Natural killer cell (primary cell): ENCODE measurements at regions not wholly inside any gene's neighbourhood (a gene's known extent, or its start where the extent isn't known, plus 50 kb on each side); places are given as distances from the start of the nearest gene placed in this dataset.

Source experiments
- ATAC-seq, 3 donors: fragments of 150-1000 bp in 2 of 3; fragments of 200-7000 bp in 1 of 3; cut with Tn5 transposase; 1 replicate in 1 of 3; 2 replicates in 2 of 3; pipeline ENCODE4 v1.10.0; 2021; ENCODE audit warnings: mild to moderate bottlenecking in 2 of 3, moderate library complexity in 2 of 3
- DNase-seq, 2 donors: peaks; one replicate each; pipeline versions ENCODE4 v3.0.0 to v3.0.0-alpha.2; 2013 to 2021; ENCODE audit warnings: mixed read lengths in 1 of 2
- H3K27ac ChIP-seq: one replicate; pipeline ENCODE4 v1.5.1; 2013; ENCODE audit warnings: mild to moderate bottlenecking, low read length
- H3K27me3 ChIP-seq: one replicate; pipeline ENCODE4 v1.6.1; 2013; ENCODE audit warnings: low read length; ENCODE audit not compliant: control insufficient read depth, insufficient read depth
- H3K36me3 ChIP-seq: one replicate; pipeline ENCODE4 v1.6.1; 2013; ENCODE audit warnings: low read length; ENCODE audit not compliant: control insufficient read depth, insufficient read depth
- H3K4me1 ChIP-seq: one replicate; pipeline ENCODE4 v1.6.1; 2013; ENCODE audit warnings: low read length; ENCODE audit not compliant: control insufficient read depth, insufficient read depth
- H3K4me3 ChIP-seq: one replicate; pipeline ENCODE4 v1.5.1; 2013; ENCODE audit warnings: low read length
- H3K9me3 ChIP-seq: one replicate; pipeline ENCODE4 v1.6.1; 2013; ENCODE audit warnings: low read length; ENCODE audit not compliant: control insufficient read depth, insufficient read depth
- H3K27ac Mint-ChIP-seq, 2 donors: one replicate each; pipeline ENCODE4 v1.8.0; 2022; ENCODE audit warnings: mild to moderate bottlenecking in 2 of 2, mixed read lengths in 2 of 2, moderate library complexity in 1 of 2
- H3K27me3 Mint-ChIP-seq, 2 donors: one replicate each; pipeline ENCODE4 v1.8.0; 2022; ENCODE audit warnings: low read depth in 2 of 2, mixed read lengths in 2 of 2
- H3K36me3 Mint-ChIP-seq: one replicate; pipeline ENCODE4 v1.8.0; 2022; ENCODE audit warnings: mixed read lengths
- H3K4me1 Mint-ChIP-seq, 2 donors: one replicate each; pipeline ENCODE4 v1.8.0; 2022; ENCODE audit warnings: mixed read lengths in 2 of 2
- H3K4me3 Mint-ChIP-seq: one replicate; pipeline ENCODE4 v1.8.0; 2022; ENCODE audit warnings: mild to moderate bottlenecking, moderate library complexity, mixed read lengths
- H3K9me3 Mint-ChIP-seq, 2 donors: one replicate each; pipeline ENCODE4 v1.8.0; 2022; ENCODE audit warnings: mixed read lengths in 2 of 2
- WGBS: methylation state at CpG from one replicate; pipeline ENCODE4 v1.1.7; 2013; ENCODE audit warnings: missing lambda C conversion rate; ENCODE audit not compliant: insufficient coverage; 5-methylcytosine and 5-hydroxymethylcytosine counted together
- intact Hi-C: fragments of 100-400 bp; cut with micrococcal nuclease; formaldehyde crosslinking; loops from one replicate; pipeline ENCODE4 v1.14.2; 2022
- TF ChIP-seq, protein P1 (sequence below): fragments of 200-600 bp; IDR thresholded peaks from one replicate; pipeline ENCODE4 v1.8.0; 2022; ENCODE audit warnings: antibody characterized with exemption

DNA sequence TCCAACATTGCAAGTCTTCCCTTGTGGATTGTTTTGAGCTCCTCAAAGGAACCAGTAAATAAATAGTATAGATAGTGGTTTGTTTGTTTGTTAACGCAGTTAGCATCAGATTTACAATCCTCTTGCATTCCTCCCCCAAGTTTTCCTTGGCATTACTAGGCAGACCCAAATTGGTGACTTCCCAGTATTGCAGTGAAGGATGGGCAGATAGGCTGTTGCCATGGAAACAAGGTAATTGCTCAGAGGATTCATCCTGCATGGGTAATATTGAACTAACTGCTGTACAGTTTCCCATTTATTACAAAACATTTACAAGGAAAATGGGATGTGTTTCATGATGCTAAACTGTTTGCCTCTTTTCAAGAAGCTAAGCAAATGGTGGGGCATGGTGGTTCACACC is 477.2 kb downstream of the EPM2A start:
- Histone ChIP-seq H3K4me1 (no peaks in the 10 kb centered on the region), H3K27ac (no peak overlapping the region), H3K9me3 (no peaks in the 10 kb centered on the region), H3K4me3 (no peak overlapping the region), H3K27me3 (no peaks in the 10 kb centered on the region), H3K36me3 (no peaks in the 10 kb centered on the region)
- Mint-ChIP-seq H3K27ac (no peak overlapping the region), H3K9me3 (peaks cover 0 to 6% of the 10 kb centered on the region in 2 donors), H3K36me3 (no peaks in the 10 kb centered on the region), H3K4me1 (no peaks in the 10 kb centered on the region), H3K27me3 (no peaks in the 10 kb centered on the region), H3K4me3 (no peak overlapping the region)
- WGBS = 80% methylated on average over 1 of the region's 1 CpG
- intact Hi-C loops = no loop called here
- TF ChIP-seq, protein P1, sequence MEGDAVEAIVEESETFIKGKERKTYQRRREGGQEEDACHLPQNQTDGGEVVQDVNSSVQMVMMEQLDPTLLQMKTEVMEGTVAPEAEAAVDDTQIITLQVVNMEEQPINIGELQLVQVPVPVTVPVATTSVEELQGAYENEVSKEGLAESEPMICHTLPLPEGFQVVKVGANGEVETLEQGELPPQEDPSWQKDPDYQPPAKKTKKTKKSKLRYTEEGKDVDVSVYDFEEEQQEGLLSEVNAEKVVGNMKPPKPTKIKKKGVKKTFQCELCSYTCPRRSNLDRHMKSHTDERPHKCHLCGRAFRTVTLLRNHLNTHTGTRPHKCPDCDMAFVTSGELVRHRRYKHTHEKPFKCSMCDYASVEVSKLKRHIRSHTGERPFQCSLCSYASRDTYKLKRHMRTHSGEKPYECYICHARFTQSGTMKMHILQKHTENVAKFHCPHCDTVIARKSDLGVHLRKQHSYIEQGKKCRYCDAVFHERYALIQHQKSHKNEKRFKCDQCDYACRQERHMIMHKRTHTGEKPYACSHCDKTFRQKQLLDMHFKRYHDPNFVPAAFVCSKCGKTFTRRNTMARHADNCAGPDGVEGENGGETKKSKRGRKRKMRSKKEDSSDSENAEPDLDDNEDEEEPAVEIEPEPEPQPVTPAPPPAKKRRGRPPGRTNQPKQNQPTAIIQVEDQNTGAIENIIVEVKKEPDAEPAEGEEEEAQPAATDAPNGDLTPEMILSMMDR = no peak
- DNase-seq (no peak), ATAC-seq (no peak)

DNA sequence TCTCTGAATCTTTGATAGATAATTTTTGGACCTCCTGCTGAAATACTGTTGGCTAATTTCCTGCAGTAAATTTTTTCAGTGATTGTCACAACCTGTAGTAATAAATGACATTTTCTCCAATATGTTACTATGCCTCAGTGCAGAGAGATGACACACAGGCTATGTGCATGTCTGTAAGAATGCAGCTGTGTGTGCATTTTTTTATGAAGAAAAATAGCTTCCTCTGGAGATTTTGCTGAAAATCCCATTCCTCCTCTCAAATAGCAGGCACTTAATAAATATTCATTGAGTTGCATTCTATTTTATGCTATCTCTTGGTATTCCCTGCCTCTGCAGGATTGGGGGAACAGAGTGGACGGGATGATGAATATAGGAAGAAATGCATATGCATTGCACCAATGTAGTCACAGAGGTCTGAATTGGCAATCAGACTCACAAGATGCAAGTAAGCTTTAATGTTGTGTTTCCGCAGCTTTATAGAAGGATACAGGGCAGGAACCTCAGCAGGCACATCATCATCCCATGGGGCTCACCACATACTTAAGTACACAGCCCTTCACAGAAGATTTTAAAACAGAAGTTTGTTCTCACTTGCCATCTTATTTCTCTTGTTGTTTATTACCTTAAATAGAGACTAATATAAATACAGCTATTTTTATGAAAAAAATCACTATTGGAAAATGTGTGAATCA is 474.7 kb downstream of the EPM2A start:
- Histone ChIP-seq H3K36me3 (no peaks in the 10 kb centered on the region), H3K4me1 (no peaks in the 10 kb centered on the region), H3K4me3 (no peak overlapping the region), H3K27ac (no peak overlapping the region), H3K27me3 (no peaks in the 10 kb centered on the region), H3K9me3 (no peaks in the 10 kb centered on the region)
- intact Hi-C loops = no loop called here
- no peaks in the 10 kb centered on the region for H3K27me3 Mint-ChIP-seq
- H3K27ac Mint-ChIP-seq = no peak overlapping the region
- H3K4me1 Mint-ChIP-seq = no peaks in the 10 kb centered on the region
- H3K9me3 Mint-ChIP-seq = peaks cover 2 to 6% of the 10 kb centered on the region in 2 donors
- ATAC-seq = no peak
- TF ChIP-seq, protein P1 = no peak
- DNase-seq = no peak
- no peaks in the 10 kb centered on the region for H3K36me3 Mint-ChIP-seq
- 95% methylated on average over 2 of the region's 2 CpGs for WGBS
- H3K4me3 Mint-ChIP-seq = no peak overlapping the region

DNA sequence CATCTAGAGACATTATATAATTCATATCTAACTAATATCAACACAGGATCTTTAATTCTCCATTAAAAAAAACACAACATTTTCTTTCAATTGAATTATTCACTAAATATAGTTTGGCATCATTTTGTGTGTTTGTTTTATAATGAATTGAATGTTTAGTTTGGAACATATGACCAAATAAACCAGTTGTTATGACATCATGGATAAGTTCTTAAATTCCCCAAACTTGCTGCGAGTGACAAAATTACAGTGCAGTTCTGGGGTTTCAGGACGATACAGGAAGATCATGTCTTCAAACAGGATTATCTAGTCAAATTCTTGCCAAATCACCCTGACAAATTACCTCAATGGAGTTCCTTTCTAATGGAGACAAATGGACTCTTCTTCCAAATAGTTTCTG is 473.6 kb downstream of the EPM2A start:
- WGBS = 88% methylated on average over 2 of the region's 2 CpGs
- Histone ChIP-seq H3K27me3 (no peaks in the 10 kb centered on the region), H3K27ac (no peak overlapping the region), H3K4me3 (no peak overlapping the region), H3K4me1 (no peaks in the 10 kb centered on the region), H3K36me3 (no peaks in the 10 kb centered on the region), H3K9me3 (no peaks in the 10 kb centered on the region)
- Mint-ChIP-seq H3K27ac (no peak overlapping the region), H3K4me1 (no peaks in the 10 kb centered on the region), H3K9me3 (peaks cover 2% of the 10 kb centered on the region in 2 donors), H3K27me3 (no peaks in the 10 kb centered on the region), H3K4me3 (no peak overlapping the region), H3K36me3 (no peaks in the 10 kb centered on the region)
- DNase-seq = no peak
- intact Hi-C loops = no loop called here
- TF ChIP-seq, protein P1 = no peak
- ATAC-seq = no peak

DNA sequence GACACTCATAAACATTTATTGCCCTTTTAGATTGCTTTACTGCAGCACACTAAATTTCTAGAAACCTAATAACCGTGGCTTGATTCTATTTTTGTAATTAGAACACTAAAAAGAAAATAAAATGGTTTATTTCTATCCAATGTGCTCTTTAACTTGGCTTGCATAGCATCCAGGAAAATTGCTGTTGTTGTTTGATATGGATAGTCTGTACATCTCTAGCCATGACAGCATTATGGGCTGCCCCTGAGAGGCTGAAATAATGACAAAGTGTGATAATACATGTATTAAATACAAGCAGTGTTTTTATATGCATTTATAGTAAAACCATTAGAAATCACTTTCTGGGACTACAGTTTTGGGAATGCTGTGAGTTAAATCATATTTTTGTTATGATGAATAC is 472.5 kb downstream of the EPM2A start:
- Histone ChIP-seq H3K9me3 (no peaks in the 10 kb centered on the region), H3K27me3 (no peaks in the 10 kb centered on the region), H3K4me3 (no peak overlapping the region), H3K36me3 (no peaks in the 10 kb centered on the region), H3K27ac (no peak overlapping the region), H3K4me1 (no peaks in the 10 kb centered on the region)
- no peak overlapping the region for H3K27ac Mint-ChIP-seq
- ATAC-seq = no peak
- H3K9me3 Mint-ChIP-seq = peaks cover 2 to 5% of the 10 kb centered on the region in 2 donors
- TF ChIP-seq, protein P1 = no peak
- H3K4me3 Mint-ChIP-seq = no peak overlapping the region
- H3K4me1 Mint-ChIP-seq = no peaks in the 10 kb centered on the region
- no CpG with 5 or more reads among the region's 1 CpG for WGBS
- DNase-seq = no peak
- H3K36me3 Mint-ChIP-seq = no peaks in the 10 kb centered on the region
- no peaks in the 10 kb centered on the region for H3K27me3 Mint-ChIP-seq
- intact Hi-C loops = no loop called here
